ENCODE measurements at regions not wholly inside any gene's neighbourhood (a gene's known extent, or its start where the extent isn't known, plus 50 kb on each side); places are given as distances from the start of the nearest gene placed in this dataset.
"Not testable (repeated sequence)": the region's sequence is repeated elsewhere in the genome, so short reads cannot be mapped to it uniquely, and the experiment has no call there.

GRCh38 chr9:36462245-36462644, 62.2 kb upstream of the RNF38 start:
- DNase-seq (ENCODE audit: low read depth) = no peak

DNA sequence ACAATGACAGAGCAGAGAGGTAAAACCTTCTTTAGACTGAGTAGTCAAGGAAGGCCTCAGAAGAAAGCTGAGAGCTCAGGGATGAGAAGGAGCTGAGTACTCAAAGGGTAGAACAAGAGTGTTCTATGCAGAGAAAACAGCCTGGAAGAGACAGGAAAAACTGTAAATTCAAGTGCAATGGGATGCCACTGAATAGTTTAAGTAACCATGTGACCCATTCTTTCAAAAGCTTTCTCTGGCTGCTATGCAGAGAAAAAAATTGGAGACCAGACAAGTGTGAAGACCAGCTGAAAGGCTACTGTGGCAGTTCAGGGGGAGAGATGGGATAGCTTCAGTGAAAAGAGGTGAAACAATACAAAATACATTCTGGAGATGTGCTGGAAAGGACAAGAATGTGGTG, 61.3 kb upstream of the RNF38 start:
- DNase-seq (ENCODE audit: low read depth) = peak; percentile 48

GRCh38 chr9:36458430-36458915, 58.4 kb upstream of the RNF38 start:
- not testable (repeated sequence) for DNase-seq (ENCODE audit: low read depth)

DNA sequence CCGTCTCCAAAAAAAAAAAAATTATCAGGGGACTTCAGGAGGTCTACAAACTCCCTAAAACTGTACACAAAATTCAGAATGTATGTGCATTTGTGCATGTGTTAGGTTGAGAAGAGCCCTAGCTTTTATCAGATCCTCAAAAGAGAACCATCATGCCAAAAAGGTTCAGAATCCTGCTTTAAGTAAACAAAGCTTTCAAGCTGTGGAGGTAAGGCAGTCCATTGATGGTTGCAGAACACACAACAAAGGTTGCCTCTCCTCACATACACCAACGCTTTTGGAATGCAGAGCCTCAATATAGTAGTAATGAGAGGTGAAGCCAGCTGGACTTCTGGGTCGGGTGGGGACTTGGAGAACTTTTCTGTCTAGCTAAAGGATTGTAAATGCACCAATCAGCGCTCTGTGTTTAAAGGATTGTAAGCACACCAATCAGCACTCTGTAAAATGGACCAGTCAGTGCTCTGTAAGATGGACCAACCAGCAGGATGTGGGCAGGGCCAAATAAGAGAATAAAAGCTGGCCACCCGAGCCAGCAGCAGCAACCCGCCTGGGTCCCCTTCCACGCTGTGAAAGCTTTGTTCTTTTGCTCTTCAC, 57.9 kb upstream of the RNF38 start:
- no peak for DNase-seq (ENCODE audit: low read depth)

DNA sequence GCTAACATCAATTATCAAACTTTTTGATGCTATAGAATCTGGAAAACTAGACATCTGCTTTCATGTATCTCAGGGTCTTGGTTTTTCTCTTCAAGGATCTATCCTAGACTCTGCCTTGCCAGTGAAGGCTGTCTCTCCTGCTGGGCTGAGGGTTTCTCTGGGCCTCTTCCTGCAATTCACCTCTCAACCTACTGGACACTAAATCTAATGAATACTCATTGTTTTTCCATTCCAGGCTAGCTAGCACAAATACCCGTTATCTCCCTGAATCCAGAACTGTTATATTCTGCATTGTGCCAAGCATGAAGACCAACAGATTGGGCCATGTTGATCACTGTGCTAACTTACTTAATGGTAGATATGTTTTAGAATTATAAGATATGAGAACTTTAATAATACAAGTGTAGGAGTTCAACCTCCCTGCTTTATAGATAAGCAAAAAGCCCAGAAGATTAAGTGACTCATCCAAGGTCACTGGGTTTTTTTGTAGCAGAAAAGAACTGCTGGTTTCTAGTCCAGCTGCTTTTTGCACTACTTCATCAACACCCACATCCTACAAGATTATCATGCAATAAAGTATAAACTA, 56.5 kb upstream of the RNF38 start:
- no peak for DNase-seq (ENCODE audit: low read depth)

- DNase-seq (ENCODE audit: low read depth) = no peak
Measured at GRCh38 chr9:36451949-36452348, 51.9 kb upstream of the RNF38 start.

DNA sequence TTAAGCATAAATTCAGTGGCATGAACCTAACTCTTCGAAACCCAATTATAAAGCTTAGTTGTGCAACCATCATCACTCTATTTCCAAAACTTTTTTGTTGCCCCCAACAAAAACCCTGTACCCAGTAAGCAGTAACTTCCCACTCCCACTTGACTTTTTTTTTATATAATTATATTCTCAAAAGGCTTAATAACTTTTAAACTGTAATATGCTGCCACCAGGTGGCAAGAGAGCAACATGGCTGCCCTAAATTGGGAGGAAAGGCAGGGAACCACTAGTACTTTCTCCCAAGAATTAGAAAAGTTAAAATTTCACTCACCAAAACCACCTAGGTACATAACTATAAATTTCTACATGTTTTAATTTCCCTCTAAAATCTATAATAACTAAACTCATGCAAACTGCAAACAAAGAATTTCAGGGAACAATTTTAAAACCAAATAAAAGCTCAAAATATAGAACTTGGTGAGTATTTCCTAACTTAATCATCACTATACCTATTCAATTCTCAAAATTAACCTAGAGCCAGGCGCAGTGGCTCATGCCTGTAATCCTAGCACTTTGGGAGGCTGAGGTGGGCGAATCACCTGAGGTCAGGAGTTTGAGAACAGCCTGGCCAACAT, 50.2 kb upstream of the RNF38 start:
- DNase-seq (ENCODE audit: low read depth) = peak; percentile 59

Data from EH (cell line).